GM12872 (cell line): ENCODE measurements at regions not wholly inside any gene's neighbourhood (a gene's known extent, or its start where the extent isn't known, plus 50 kb on each side); places are given as distances from the start of the nearest gene placed in this dataset.

Source experiments
- TF ChIP-seq, protein P1 (sequence below): IDR thresholded peaks from 3 replicates; pipeline ENCODE4 v1.5.1; 2011; ENCODE audit warnings: low read depth, mild to moderate bottlenecking, low read length, moderate library complexity; ENCODE audit not compliant: insufficient read depth

DNA sequence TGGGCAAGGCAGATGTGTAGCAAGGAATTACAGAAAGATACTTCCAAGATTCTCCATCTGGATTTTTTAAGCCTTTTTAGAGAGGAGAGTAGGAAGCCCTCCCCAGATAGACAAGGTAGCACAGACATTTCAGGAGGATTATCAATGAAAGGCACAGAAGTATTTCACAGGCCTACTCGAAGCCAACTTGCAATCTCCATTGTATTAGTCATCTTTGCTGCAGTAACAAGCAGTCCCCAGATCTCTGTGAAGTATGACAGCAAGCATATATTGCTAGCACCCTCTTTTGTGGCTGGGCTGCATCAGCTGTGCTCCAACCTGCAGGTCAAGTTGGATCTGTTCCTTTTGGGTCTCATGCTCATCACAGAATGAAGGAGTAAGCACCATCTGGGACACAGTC is 101.6 kb downstream of the MAF start:
- TF ChIP-seq, protein P1, sequence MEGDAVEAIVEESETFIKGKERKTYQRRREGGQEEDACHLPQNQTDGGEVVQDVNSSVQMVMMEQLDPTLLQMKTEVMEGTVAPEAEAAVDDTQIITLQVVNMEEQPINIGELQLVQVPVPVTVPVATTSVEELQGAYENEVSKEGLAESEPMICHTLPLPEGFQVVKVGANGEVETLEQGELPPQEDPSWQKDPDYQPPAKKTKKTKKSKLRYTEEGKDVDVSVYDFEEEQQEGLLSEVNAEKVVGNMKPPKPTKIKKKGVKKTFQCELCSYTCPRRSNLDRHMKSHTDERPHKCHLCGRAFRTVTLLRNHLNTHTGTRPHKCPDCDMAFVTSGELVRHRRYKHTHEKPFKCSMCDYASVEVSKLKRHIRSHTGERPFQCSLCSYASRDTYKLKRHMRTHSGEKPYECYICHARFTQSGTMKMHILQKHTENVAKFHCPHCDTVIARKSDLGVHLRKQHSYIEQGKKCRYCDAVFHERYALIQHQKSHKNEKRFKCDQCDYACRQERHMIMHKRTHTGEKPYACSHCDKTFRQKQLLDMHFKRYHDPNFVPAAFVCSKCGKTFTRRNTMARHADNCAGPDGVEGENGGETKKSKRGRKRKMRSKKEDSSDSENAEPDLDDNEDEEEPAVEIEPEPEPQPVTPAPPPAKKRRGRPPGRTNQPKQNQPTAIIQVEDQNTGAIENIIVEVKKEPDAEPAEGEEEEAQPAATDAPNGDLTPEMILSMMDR, result no peak

DNA sequence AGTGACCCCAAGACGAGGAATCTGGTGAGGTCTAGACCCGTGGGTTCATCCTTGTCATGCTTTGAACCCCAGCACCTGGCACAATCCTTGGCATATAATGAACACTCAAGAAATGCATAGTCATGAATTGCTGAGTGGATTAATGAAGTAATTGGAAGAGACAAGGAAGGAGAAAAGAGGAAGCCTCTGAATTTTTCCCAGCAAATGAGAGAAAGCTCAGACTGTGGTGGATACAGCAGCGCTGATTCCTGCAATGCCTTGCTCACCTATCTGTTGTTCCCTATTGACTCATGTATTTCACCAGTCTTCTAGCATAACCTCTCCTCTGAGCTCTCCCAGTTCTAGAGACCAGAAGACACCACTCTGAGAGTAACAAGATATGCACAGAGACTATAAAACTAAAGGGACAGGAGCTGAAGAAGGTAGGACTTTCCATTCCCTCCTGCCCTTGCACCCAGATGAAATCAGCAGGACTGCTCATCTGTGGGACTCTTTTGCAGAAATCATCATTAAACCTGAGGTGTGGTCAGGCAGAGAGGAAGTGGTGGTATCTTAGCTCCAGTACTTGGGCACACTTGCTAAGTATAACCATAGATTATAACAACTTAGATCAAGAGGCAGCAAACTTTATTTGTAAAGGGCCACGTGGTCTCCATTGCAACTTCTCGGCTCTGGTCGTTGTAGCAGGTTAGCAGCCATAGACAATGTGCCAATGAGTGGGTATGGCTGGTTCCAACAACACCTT is 102.8 kb downstream of the MAF start:
- TF ChIP-seq, protein P1, result no peak

DNA sequence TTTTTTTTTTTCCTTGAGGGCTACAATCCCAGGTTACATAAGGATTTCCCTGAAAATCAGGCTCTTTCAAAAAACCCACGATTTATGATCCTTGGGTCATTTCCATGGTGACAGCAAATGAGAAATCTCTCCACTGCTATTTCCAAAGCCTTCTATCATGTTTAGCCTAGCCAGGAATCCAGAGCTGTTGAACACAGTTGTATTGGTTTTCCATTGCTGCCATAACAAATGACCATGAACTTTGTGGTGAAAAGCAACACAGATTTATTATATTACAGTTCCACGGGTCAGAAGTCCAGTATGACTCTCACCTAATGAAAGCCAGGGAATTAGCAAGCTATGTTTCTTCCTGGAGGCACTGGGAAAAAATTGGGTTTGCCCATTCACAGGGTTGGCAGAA is 106.6 kb downstream of the MAF start:
- TF ChIP-seq, protein P1, result no peak

DNA sequence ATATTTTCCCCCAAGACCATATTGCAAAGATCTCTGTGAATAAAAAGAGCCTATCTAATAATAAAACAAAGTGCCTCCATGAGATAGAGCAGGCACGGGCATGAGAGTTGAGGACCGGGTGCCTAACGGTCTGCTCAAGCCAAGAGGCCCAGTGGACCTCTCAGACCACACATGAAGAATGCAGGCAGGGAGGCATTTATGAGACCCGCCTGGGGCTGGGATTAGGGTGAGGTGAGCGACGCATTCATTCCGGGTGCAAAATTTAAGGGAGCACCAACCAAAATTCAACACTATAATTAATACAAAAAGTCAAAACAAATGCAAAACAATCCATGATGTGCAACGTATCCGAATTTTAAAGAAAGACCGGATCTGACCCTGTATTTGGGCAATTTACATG is 108.5 kb downstream of the MAF start:
- TF ChIP-seq, protein P1, result no peak

DNA sequence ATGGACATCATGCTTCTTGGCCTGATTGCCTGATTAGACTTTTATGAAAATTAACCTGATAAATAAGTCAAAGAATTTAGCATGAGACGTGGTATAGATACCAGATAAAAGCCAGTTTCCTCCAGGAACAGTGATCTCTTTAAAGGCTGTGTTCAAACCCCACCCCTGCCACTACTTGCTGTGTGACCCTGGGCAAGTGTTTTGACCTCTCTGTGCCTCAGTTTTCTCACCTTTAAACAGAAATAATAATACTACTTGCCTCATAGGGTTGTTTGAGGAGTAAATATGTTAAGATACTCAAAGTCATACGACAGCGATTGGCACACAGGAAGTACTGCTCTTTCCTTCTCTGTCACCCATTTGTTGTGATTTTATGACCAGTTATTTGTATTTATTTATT is 115.5 kb downstream of the MAF start:
- TF ChIP-seq, protein P1, result no peak

DNA sequence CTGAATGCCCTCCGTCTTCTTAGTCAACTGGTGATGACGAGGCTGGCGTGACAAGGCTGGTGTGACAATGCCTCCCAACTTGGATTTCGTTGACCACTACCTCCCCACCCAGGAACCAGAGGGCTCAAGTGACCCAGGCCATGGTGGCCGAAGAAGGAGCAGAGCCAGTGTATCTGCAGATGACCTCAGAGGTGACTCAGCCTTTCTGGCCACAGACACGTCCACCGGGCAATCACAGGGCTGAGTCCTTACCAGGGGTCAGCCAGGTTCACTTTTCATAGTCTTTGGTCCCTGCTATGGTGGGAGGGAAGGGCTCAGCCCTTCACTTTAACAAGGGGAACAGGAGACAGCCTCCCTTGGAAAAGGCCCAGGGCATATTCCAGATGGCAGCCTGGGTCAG is 116.3 kb downstream of the MAF start:
- TF ChIP-seq, protein P1, result no peak

DNA sequence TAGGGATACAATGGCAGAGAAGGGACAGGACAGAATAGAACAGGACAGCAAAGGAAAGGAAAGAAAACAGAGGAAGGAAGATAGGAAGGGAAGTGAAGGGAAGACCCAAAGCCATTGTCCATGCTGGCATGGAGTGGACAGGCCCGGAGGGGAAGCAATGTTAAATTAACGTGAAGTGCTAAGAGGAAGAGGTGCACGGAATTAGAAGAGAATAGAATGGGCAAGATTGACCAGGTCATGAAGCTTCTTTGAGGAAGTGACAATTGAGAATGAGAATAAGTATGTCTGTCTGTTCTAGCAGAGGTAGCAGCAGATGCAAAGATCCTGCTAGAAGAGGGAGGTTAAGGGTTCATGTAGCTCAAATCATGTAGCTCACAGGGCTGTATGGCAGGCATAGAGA is 117.2 kb downstream of the MAF start:
- TF ChIP-seq, protein P1, result no peak
